IMR-90 (cell line): ENCODE measurements at regions not wholly inside any gene's neighbourhood (a gene's known extent, or its start where the extent isn't known, plus 50 kb on each side); places are given as distances from the start of the nearest gene placed in this dataset.

Source experiments
- ATAC-seq: fragments of 200-7000 bp; cut with Tn5 transposase; 2 replicates; pipeline ENCODE4 v1.9.1; 2020; ENCODE audit warnings: low read depth, mild to moderate bottlenecking, moderate library complexity
- BruUV-seq: library from RNA; stranded (reverse); fragments of 400-500 nt; replicated peaks from 2 replicates; lab custom pipeline; 2021; lab: Mats Ljungman, UMichigan
- CTCF ChIA-PET: fragments of 300-600 bp; formaldehyde crosslinking; extraction: SDS; loops from one replicate; lab custom pipeline; 2021; ENCODE audit warnings: antibody characterized with exemption; lab: Yijun Ruan, JAX
- POLR2A ChIA-PET: fragments of 300-600 bp; sonication (Branson Sonifier 250); formaldehyde crosslinking; loops from one replicate; lab custom pipeline; 2022; ENCODE audit warnings: antibody characterized with exemption; ENCODE audit not compliant: unreplicated experiment; lab: Charles Lee
- DNase-seq: peaks from one replicate; pipeline ENCODE4 v3.0.0; 2013
- H2AFZ ChIP-seq: replicated peaks from 2 replicates; pipeline ENCODE3; 2013; ENCODE audit warnings: low read length, mild to moderate bottlenecking; ENCODE audit not compliant: poor library complexity
- H2AK5ac ChIP-seq: 2 replicates; pipeline ENCODE4 v1.6.1; 2013; ENCODE audit warnings: low read depth, low read length, inconsistent platforms
- H2AK9ac ChIP-seq: replicated peaks from 2 replicates; pipeline ENCODE3; 2013; ENCODE audit warnings: mild to moderate bottlenecking, low read depth, low read length, moderate library complexity; ENCODE audit not compliant: poor library complexity
- H2BK120ac ChIP-seq: 2 replicates; pipeline ENCODE4 v1.6.1; 2013; ENCODE audit warnings: low read depth, low read length, inconsistent platforms
- H2BK15ac ChIP-seq: 3 replicates; pipeline ENCODE4 v1.6.1; 2013; ENCODE audit warnings: low read depth, low read length, inconsistent platforms
- H2BK20ac ChIP-seq: 2 replicates; pipeline ENCODE4 v1.6.1; 2013; ENCODE audit warnings: low read depth, mild to moderate bottlenecking, inconsistent platforms, low read length, moderate library complexity
- H2BK5ac ChIP-seq: 2 replicates; pipeline ENCODE4 v1.6.1; 2013; ENCODE audit warnings: mild to moderate bottlenecking, low read depth, low read length, inconsistent platforms; ENCODE audit not compliant: poor library complexity, severe bottlenecking
- H3K14ac ChIP-seq: replicated peaks from 2 replicates; pipeline ENCODE4 v1.6.1; 2013; ENCODE audit warnings: low read depth, low read length, inconsistent platforms
- H3K18ac ChIP-seq: 2 replicates; pipeline ENCODE4 v1.6.1; 2013; ENCODE audit warnings: low read depth, low read length, control low read depth
- H3K23ac ChIP-seq: 2 replicates; pipeline ENCODE4 v1.6.1; 2013; ENCODE audit warnings: low read depth, low read length, inconsistent platforms
- H3K27ac ChIP-seq: 2 replicates; pipeline ENCODE4 v1.5.1; 2013; ENCODE audit warnings: mild to moderate bottlenecking, control low read depth, low read length; ENCODE audit not compliant: insufficient read depth
- H3K27me3 ChIP-seq: 2 replicates; pipeline ENCODE4 v1.6.1; 2013; ENCODE audit warnings: low read length; ENCODE audit not compliant: control insufficient read depth, insufficient read depth
- H3K36me3 ChIP-seq: 2 replicates; pipeline ENCODE4 v1.6.1; 2013; ENCODE audit warnings: low read length, mixed read lengths; ENCODE audit not compliant: control insufficient read depth, insufficient read depth
- H3K4ac ChIP-seq: 2 replicates; pipeline ENCODE4 v1.6.1; 2013; ENCODE audit warnings: low read depth, low read length, inconsistent platforms
- H3K4me1 ChIP-seq: 2 replicates; pipeline ENCODE4 v1.6.1; 2013; ENCODE audit warnings: low read length, mixed read lengths; ENCODE audit not compliant: control insufficient read depth, insufficient read depth
- H3K4me2 ChIP-seq: 2 replicates; pipeline ENCODE4 v1.6.1; 2013; ENCODE audit warnings: low read depth, mild to moderate bottlenecking, control low read depth, low read length, moderate library complexity
- H3K4me3 ChIP-seq: 2 replicates; pipeline ENCODE4 v1.5.1; 2013; ENCODE audit warnings: low read depth, mild to moderate bottlenecking, control low read depth, low read length, moderate library complexity; ENCODE audit not compliant: insufficient read depth
- H3K56ac ChIP-seq: 2 replicates; pipeline ENCODE4 v1.6.1; 2013; ENCODE audit warnings: low read length, inconsistent platforms; ENCODE audit not compliant: insufficient read depth; ENCODE audit errors: extremely low read depth
- H3K79me1 ChIP-seq, 2 experiments: 2 replicates each; pipeline ENCODE4 v1.6.1; 2013; ENCODE audit warnings: low read length in 2 of 2, inconsistent platforms in 1 of 2, low read depth in 1 of 2
- H3K9ac ChIP-seq: 2 replicates; pipeline ENCODE4 v1.6.1; 2013; ENCODE audit warnings: low read depth, low read length, control low read depth
- H3K9me1 ChIP-seq: 2 replicates; pipeline ENCODE4 v1.6.1; 2013; ENCODE audit warnings: low read length, inconsistent platforms; ENCODE audit not compliant: insufficient read depth
- H3K9me3 ChIP-seq: 2 replicates; pipeline ENCODE4 v1.6.1; 2013; ENCODE audit warnings: low read length; ENCODE audit not compliant: control insufficient read depth, insufficient read depth
- H4K20me1 ChIP-seq: 2 replicates; pipeline ENCODE4 v1.6.1; 2013; ENCODE audit warnings: low read length, inconsistent platforms; ENCODE audit not compliant: insufficient read depth
- H4K5ac ChIP-seq: 2 replicates; pipeline ENCODE4 v1.6.1; 2013; ENCODE audit warnings: mild to moderate bottlenecking, low read depth, low read length, control low read depth
- H4K8ac ChIP-seq, 2 experiments: 2 replicates each; pipeline ENCODE4 v1.6.1; 2013; ENCODE audit warnings: low read depth in 2 of 2, low read length in 2 of 2, control low read depth in 1 of 2, inconsistent platforms in 1 of 2
- H4K91ac ChIP-seq: 2 replicates; pipeline ENCODE4 v1.6.1; 2013; ENCODE audit warnings: low read depth, low read length, inconsistent platforms; ENCODE audit not compliant: insufficient read depth
- BHLHE40 ChIP-seq: fragments of 150-350 bp; IDR thresholded peaks from 2 replicates; pipeline ENCODE4 v1.6.1; 2016; ENCODE audit warnings: mild to moderate bottlenecking, low read depth, low read length
- CEBPB ChIP-seq: IDR thresholded peaks from 2 replicates; pipeline ENCODE4 v1.6.1; 2012; ENCODE audit warnings: low read depth, low read length, improper control_type of control experiment
- MAZ ChIP-seq: IDR thresholded peaks from 2 replicates; pipeline ENCODE4 v1.6.1; 2012; ENCODE audit warnings: low read depth, mild to moderate bottlenecking, low read length, improper control_type of control experiment, moderate library complexity, borderline replicate concordance
- RAD21 ChIP-seq: IDR thresholded peaks from 2 replicates; pipeline ENCODE4 v1.6.1; 2012; ENCODE audit warnings: low read length, improper control_type of control experiment
- RFX5 ChIP-seq: IDR thresholded peaks from 2 replicates; pipeline ENCODE4 v1.8.0; 2012; ENCODE audit warnings: low read depth, mild to moderate bottlenecking, low read length, moderate library complexity
- SMC3 ChIP-seq: fragments of 150-350 bp; IDR thresholded peaks from 2 replicates; pipeline ENCODE4 v1.6.1; 2016; ENCODE audit warnings: low read depth, mild to moderate bottlenecking, antibody characterized with exemption, low read length, moderate library complexity
- dilution Hi-C: fragments of 300-500 bp; cut with HindIII; formaldehyde crosslinking; loops from one replicate; pipeline ENCODE4 v1.14.3; 2018; ENCODE audit warnings: low sequenced_read_pairs; ENCODE audit not compliant: unreplicated experiment
- in situ Hi-C: fragments of 300-500 bp; cut with MboI; formaldehyde crosslinking; loops from 3 replicates; pipeline ENCODE4 v1.14.3; 2019; ENCODE audit warnings: low sequenced_read_pairs, inconsistent platforms, mixed read lengths
- intact Hi-C: fragments of 100-400 bp; cut with micrococcal nuclease; formaldehyde crosslinking; loops from 2 replicates; pipeline ENCODE4 v1.10.0; 2022

DNA sequence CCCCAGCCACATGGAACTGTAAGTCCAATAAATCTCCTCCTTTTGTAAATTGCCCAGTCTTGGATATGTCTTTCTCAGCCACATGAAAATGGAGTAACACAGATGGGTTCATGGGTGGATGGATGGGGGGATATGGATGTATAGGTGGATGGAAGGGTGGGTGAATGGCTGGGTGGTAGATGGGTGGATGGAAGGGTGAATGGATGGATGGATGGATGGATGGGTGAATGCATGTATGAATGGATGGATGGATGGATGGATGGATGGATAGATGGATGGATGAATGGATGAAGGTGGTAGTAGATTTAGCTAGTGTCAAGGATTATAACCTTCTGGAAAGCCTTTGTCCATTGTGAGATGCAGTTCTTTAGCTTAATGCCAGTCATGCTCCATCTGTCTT, 146.1 kb upstream of the ATP2B2 start:
- H3K79me1 ChIP-seq: no peaks in the 10 kb centered on the region
- H2AK5ac ChIP-seq: no peak overlapping the region
- ATAC-seq (no peak), DNase-seq (no peak)
- no peak overlapping the region for H2BK20ac ChIP-seq
- no peak overlapping the region for H3K27ac ChIP-seq
- no peak overlapping the region for H2AFZ ChIP-seq
- peak overlapping the region; percentile 45 for H2BK5ac ChIP-seq
- no peaks in the 10 kb centered on the region for H3K4me1 ChIP-seq
- no peaks in the 10 kb centered on the region for H4K20me1 ChIP-seq
- no peak overlapping the region for H3K4ac ChIP-seq
- H4K8ac ChIP-seq: no peak overlapping the region
- H3K9me3 ChIP-seq: no peaks in the 10 kb centered on the region
- POLR2A ChIA-PET: no interaction called here
- TF ChIP-seq MAZ (no peak), SMC3 (no peak), RAD21 (no peak), RFX5 (no peak), BHLHE40 (no peak), CEBPB (no peak)
- H2BK120ac ChIP-seq: no peak overlapping the region
- H2BK15ac ChIP-seq: no peak overlapping the region
- BruUV-seq: no TSS peak
- no peak overlapping the region for H3K18ac ChIP-seq
- H3K36me3 ChIP-seq: no peaks in the 10 kb centered on the region
- no peak overlapping the region for H3K4me2 ChIP-seq
- no peak overlapping the region for H4K91ac ChIP-seq
- no peaks in the 10 kb centered on the region for H3K9me1 ChIP-seq
- H3K27me3 ChIP-seq: 0 out of 2 replicates have a peak, but pooled peaks cover 2% of the 10 kb centered on the region
- dilution Hi-C loops (no loop called here), intact Hi-C loops (no loop called here), in situ Hi-C loops (no loop called here)
- H4K5ac ChIP-seq: no peak overlapping the region
- H2AK9ac ChIP-seq: no peak overlapping the region
- CTCF ChIA-PET: no interaction called here
- no peak overlapping the region for H3K23ac ChIP-seq
- H3K4me3 ChIP-seq: no peak overlapping the region
- no peak overlapping the region for H3K9ac ChIP-seq
- H3K14ac ChIP-seq: no peak overlapping the region
- no peak overlapping the region for H3K56ac ChIP-seq
